HCT116 (cell line): ENCODE measurements at regions not wholly inside any gene's neighbourhood (a gene's known extent, or its start where the extent isn't known, plus 50 kb on each side); places are given as distances from the start of the nearest gene placed in this dataset.

Source experiments
- ATAC-seq: fragments of 200-7000 bp; cut with Tn5 transposase; 2 replicates; pipeline ENCODE4 v1.9.1; 2020; ENCODE audit warnings: mild to moderate bottlenecking, moderate library complexity
- BruUV-seq: library from RNA; stranded (reverse); fragments of 400-500 nt; replicated peaks from 2 replicates; lab custom pipeline; 2021; lab: Mats Ljungman, UMichigan
- CTCF ChIA-PET: fragments of 300-600 bp; sonication (Branson Sonifier 250); formaldehyde crosslinking; loops from one replicate; lab custom pipeline; 2021; ENCODE audit warnings: antibody characterized with exemption; lab: Charles Lee
- POLR2A ChIA-PET: fragments of 300-600, 350-600 bp; sonication (Branson Sonifier 250); formaldehyde crosslinking; loops from one replicate; lab custom pipeline; 2021; ENCODE audit warnings: antibody characterized with exemption; lab: Charles Lee
- RAD21 ChIA-PET, 2 experiments: fragments of 300-600 bp; sonication (Branson Sonifier 250); formaldehyde crosslinking; loops; one replicate each; lab custom pipeline; 2023; ENCODE audit warnings: low total read pairs in 2 of 2; ENCODE audit not compliant: uncharacterized antibody in 2 of 2, unreplicated experiment in 2 of 2, low non-redundant PET in 1 of 2; lab: Charles Lee
- DNase-seq: peaks from one replicate; pipeline ENCODE4 v3.0.0-alpha.2; 2010; ENCODE audit warnings: low read depth, low spot score
- H2AFZ ChIP-seq: fragments of 200-600 bp; shearing (Covaris generic), sonication (generic); 2 replicates; pipeline ENCODE4 v1.6.1; 2017; ENCODE audit warnings: low read depth, mixed run types, mixed read lengths, antibody characterized with exemption, low read length; ENCODE audit not compliant: poor library complexity, severe bottlenecking
- H3K27ac ChIP-seq: 2 replicates; pipeline ENCODE4 v1.5.1; 2012; ENCODE audit warnings: low read depth, low read length
- H3K27me3 ChIP-seq: fragments of 200-600 bp; sonication (generic); 2 replicates; pipeline ENCODE4 v1.6.1; 2016; ENCODE audit warnings: mixed run types, low read length, mixed read lengths; ENCODE audit not compliant: insufficient read depth
- H3K36me3 ChIP-seq, 2 experiments: fragments of 200-500 bp in 1 of 2; fragments of 200-600 bp in 1 of 2; sonication (Bioruptor generic) in 1 of 2; sonication (generic) in 1 of 2; 2 replicates each; pipeline versions ENCODE4 v1.5.1 to v1.6.1; 2014 to 2016; ENCODE audit warnings: low read length in 2 of 2, inconsistent platforms in 1 of 2, mixed read lengths in 1 of 2, mixed run types in 1 of 2; ENCODE audit not compliant: insufficient read depth in 2 of 2, control insufficient read depth in 1 of 2
- H3K4me1 ChIP-seq, 2 experiments: fragments of 200-600 bp in 1 of 2; sonication (generic) in 1 of 2; 2 replicates each; pipeline versions ENCODE4 v1.5.1 to v1.6.1; 2012 to 2017; ENCODE audit warnings: low read length in 2 of 2, inconsistent platforms in 1 of 2, mild to moderate bottlenecking in 1 of 2, mixed read lengths in 1 of 2, mixed run types in 1 of 2, moderate library complexity in 1 of 2; ENCODE audit not compliant: insufficient read depth in 2 of 2, control insufficient read depth in 1 of 2
- H3K4me2 ChIP-seq: fragments of 200-600 bp; sonication (generic); 2 replicates; pipeline ENCODE4 v1.6.1; 2017; ENCODE audit warnings: mixed run types, low read length, mixed read lengths
- H3K4me3 ChIP-seq, 2 experiments: fragments of 200-600 bp in 1 of 2; sonication (generic) in 1 of 2; replicated peaks in 1 of 2; 2 replicates each; pipeline ENCODE4 v1.5.1; 2011 to 2016; ENCODE audit warnings: low read length in 2 of 2, control low read depth in 1 of 2, low read depth in 1 of 2, mild to moderate bottlenecking in 1 of 2, mixed read lengths in 1 of 2, mixed run types in 1 of 2
- H3K79me2 ChIP-seq: fragments of 200-600 bp; sonication (generic); 2 replicates; pipeline ENCODE4 v1.6.1; 2017; ENCODE audit warnings: mild to moderate bottlenecking, mixed run types, low read length, moderate library complexity, mixed read lengths; ENCODE audit not compliant: insufficient read depth
- H3K9ac ChIP-seq: fragments of 200-600 bp; sonication (generic); 2 replicates; pipeline ENCODE4 v1.6.1; 2016; ENCODE audit warnings: low read length, mixed read lengths
- H3K9me2 ChIP-seq: fragments of 200-600 bp; sonication (generic), shearing (Covaris generic); 2 replicates; pipeline ENCODE4 v1.6.1; 2017; ENCODE audit warnings: mixed run types, mild to moderate bottlenecking, moderate library complexity; ENCODE audit not compliant: insufficient read depth
- H3K9me3 ChIP-seq, 2 experiments: fragments of 200-500 bp in 1 of 2; fragments of 200-600 bp in 1 of 2; sonication (Bioruptor generic) in 1 of 2; sonication (generic) in 1 of 2; 2 replicates each; pipeline ENCODE4 v1.6.1; 2014 to 2017; ENCODE audit warnings: low read length in 2 of 2, mixed read lengths in 2 of 2, inconsistent platforms in 1 of 2, low read depth in 1 of 2, mild to moderate bottlenecking in 1 of 2, mixed run types in 1 of 2, moderate library complexity in 1 of 2; ENCODE audit not compliant: control insufficient read depth in 1 of 2, insufficient read depth in 1 of 2
- H4K20me1 ChIP-seq: fragments of 200-600 bp; sonication (generic), shearing (Covaris generic); 2 replicates; pipeline ENCODE4 v1.6.1; 2017; ENCODE audit warnings: mixed run types, mild to moderate bottlenecking, moderate library complexity; ENCODE audit not compliant: insufficient read depth
- ELF1 ChIP-seq: IDR thresholded peaks from 2 replicates; pipeline ENCODE4 v1.6.1; 2012; ENCODE audit warnings: low read depth, borderline replicate concordance
- EZH2phosphoT487 ChIP-seq: fragments of 200-600 bp; IDR thresholded peaks from 2 replicates; pipeline ENCODE4 v1.6.1; 2018; ENCODE audit warnings: antibody characterized with exemption, borderline replicate concordance
- FOSL1 ChIP-seq: IDR thresholded peaks from 2 replicates; pipeline ENCODE4 v1.6.1; 2012; ENCODE audit warnings: low read depth
- JUND ChIP-seq: IDR thresholded peaks from 2 replicates; pipeline ENCODE4 v1.6.1; 2012
- POLR2AphosphoS5 ChIP-seq: IDR thresholded peaks from 2 replicates; pipeline ENCODE4 v1.6.1; 2011; ENCODE audit warnings: mild to moderate bottlenecking, low read depth, low read length, moderate library complexity
- RAD21 ChIP-seq: IDR thresholded peaks from 2 replicates; pipeline ENCODE4 v1.6.1; 2012; ENCODE audit warnings: low read depth, mild to moderate bottlenecking
- SRF ChIP-seq: IDR thresholded peaks from 2 replicates; pipeline ENCODE4 v1.6.1; 2012; ENCODE audit warnings: low read depth
- ZFX ChIP-seq: fragments of 450-650 bp; IDR thresholded peaks from 2 replicates; pipeline ENCODE4 v1.6.1; 2017
- ZNF274 ChIP-seq: fragments of 200-500 bp; sonication (Bioruptor generic); IDR thresholded peaks from 2 replicates; pipeline ENCODE4 v1.6.1; 2014; ENCODE audit warnings: mild to moderate bottlenecking, low read depth, low read length, inconsistent platforms
- intact Hi-C: fragments of 100-400 bp; cut with micrococcal nuclease; formaldehyde crosslinking; loops from 2 replicates; pipeline ENCODE4 v1.10.0; 2022
- TF ChIP-seq, protein P1 (sequence below): IDR thresholded peaks from 2 replicates; pipeline ENCODE4 v1.6.1; 2011; ENCODE audit warnings: mild to moderate bottlenecking, low read length, moderate library complexity; ENCODE audit not compliant: insufficient replicate concordance; ENCODE audit errors: extremely low read depth
- TF ChIP-seq, protein P2 (sequence below): IDR thresholded peaks from 2 replicates; pipeline ENCODE4 v1.6.1; 2012; ENCODE audit warnings: low read depth

DNA sequence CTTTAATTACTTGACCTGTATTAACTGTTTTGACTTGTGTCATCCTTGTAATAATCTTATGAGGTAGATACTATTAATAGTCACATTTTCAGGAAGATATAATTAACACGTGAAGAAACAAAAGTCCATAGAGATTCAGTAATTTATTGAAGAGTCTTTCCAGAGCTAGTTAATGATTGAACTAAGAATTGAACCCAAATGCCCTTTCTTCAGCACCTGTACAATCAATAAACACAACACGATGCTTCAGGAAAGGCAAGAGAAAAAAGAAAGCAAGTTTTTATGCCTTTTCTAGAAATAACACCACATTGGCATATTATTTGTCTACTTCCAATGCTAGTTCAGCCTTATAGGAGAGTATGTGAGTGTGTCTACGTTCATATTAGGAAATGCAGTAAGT, 399.6 kb downstream of the NAF1 start:
- ChIA-PET POLR2A (no interaction called here), RAD21 (no interaction called here)
- no TSS peak for BruUV-seq

DNA sequence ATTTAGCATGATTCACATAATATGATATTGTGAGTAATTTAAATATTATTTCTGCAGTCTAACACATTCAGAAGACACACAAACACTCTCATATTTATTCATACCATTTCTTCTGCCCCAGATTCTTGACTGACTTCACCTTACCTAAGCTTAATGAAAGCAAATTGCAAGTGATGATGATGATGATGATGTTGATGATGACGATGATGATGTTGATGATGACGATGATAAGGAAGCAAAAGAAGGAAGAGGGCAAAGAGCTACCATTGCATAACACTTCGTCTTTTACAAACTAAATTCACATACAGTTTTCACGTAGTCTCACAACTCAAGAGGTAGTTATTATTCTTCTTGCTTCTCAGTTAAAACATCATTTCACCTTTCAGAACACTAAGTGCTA, 404.7 kb downstream of the NAF1 start:
- ChIA-PET POLR2A (no interaction called here), CTCF (no interaction called here), RAD21 (no interaction called here)
- intact Hi-C loops, result no loop called here
- Histone ChIP-seq H3K27me3 (no peaks in the 10 kb centered on the region), H4K20me1 (no peaks in the 10 kb centered on the region), H3K9ac (no peak overlapping the region), H3K4me2 (no peak overlapping the region), H3K9me2 (no peaks in the 10 kb centered on the region), H2AFZ (no peak overlapping the region), H3K4me3 (no peak overlapping the region), H3K4me1 (no peaks in the 10 kb centered on the region), H3K36me3 (no peaks in the 10 kb centered on the region), H3K9me3 (no peaks in the 10 kb centered on the region), H3K27ac (no peak overlapping the region), H3K79me2 (no peaks in the 10 kb centered on the region)
- BruUV-seq, result no TSS peak
- no peak for DNase-seq
- no peak for ATAC-seq
- TF ChIP-seq, protein P1, sequence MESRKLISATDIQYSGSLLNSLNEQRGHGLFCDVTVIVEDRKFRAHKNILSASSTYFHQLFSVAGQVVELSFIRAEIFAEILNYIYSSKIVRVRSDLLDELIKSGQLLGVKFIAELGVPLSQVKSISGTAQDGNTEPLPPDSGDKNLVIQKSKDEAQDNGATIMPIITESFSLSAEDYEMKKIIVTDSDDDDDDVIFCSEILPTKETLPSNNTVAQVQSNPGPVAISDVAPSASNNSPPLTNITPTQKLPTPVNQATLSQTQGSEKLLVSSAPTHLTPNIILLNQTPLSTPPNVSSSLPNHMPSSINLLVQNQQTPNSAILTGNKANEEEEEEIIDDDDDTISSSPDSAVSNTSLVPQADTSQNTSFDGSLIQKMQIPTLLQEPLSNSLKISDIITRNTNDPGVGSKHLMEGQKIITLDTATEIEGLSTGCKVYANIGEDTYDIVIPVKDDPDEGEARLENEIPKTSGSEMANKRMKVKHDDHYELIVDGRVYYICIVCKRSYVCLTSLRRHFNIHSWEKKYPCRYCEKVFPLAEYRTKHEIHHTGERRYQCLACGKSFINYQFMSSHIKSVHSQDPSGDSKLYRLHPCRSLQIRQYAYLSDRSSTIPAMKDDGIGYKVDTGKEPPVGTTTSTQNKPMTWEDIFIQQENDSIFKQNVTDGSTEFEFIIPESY, result no peak
- TF ChIP-seq ZNF274, result no peak
- no peak for TF ChIP-seq SRF
- TF ChIP-seq EZH2phosphoT487, result no peak
- no peak for TF ChIP-seq JUND
- no peak for TF ChIP-seq ELF1
- TF ChIP-seq RAD21, result no peak
- TF ChIP-seq ZFX, result no peak
- TF ChIP-seq POLR2AphosphoS5, result no peak

More for the DNA sequence above, 399.6 kb downstream of the NAF1 start:
- TF ChIP-seq ELF1 (no peak), SRF (no peak), JUND (no peak), FOSL1 (no peak), POLR2AphosphoS5 (no peak)
- TF ChIP-seq, protein P2, sequence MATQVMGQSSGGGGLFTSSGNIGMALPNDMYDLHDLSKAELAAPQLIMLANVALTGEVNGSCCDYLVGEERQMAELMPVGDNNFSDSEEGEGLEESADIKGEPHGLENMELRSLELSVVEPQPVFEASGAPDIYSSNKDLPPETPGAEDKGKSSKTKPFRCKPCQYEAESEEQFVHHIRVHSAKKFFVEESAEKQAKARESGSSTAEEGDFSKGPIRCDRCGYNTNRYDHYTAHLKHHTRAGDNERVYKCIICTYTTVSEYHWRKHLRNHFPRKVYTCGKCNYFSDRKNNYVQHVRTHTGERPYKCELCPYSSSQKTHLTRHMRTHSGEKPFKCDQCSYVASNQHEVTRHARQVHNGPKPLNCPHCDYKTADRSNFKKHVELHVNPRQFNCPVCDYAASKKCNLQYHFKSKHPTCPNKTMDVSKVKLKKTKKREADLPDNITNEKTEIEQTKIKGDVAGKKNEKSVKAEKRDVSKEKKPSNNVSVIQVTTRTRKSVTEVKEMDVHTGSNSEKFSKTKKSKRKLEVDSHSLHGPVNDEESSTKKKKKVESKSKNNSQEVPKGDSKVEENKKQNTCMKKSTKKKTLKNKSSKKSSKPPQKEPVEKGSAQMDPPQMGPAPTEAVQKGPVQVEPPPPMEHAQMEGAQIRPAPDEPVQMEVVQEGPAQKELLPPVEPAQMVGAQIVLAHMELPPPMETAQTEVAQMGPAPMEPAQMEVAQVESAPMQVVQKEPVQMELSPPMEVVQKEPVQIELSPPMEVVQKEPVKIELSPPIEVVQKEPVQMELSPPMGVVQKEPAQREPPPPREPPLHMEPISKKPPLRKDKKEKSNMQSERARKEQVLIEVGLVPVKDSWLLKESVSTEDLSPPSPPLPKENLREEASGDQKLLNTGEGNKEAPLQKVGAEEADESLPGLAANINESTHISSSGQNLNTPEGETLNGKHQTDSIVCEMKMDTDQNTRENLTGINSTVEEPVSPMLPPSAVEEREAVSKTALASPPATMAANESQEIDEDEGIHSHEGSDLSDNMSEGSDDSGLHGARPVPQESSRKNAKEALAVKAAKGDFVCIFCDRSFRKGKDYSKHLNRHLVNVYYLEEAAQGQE, result no peak
- DNase-seq, result no peak
- H3K4me3 ChIP-seq, result no peak overlapping the region
- intact Hi-C loops, result no loop called here
- H3K36me3 ChIP-seq, result no peaks in the 10 kb centered on the region
- no peak overlapping the region for H3K9ac ChIP-seq
- CTCF ChIA-PET, result no interaction called here
- no peaks in the 10 kb centered on the region for H3K9me2 ChIP-seq
- no peaks in the 10 kb centered on the region for H3K79me2 ChIP-seq
- ATAC-seq, result no peak
- no peak overlapping the region for H3K4me2 ChIP-seq
- no peaks in the 10 kb centered on the region for H4K20me1 ChIP-seq
- no peaks in the 10 kb centered on the region for H3K27me3 ChIP-seq
- H3K9me3 ChIP-seq, result no peaks in the 10 kb centered on the region
- no peaks in the 10 kb centered on the region for H3K4me1 ChIP-seq
- H3K27ac ChIP-seq, result no peak overlapping the region
- H2AFZ ChIP-seq, result no peak overlapping the region
